IMR-90 (cell line): ENCODE measurements at regions not wholly inside any gene's neighbourhood (a gene's known extent, or its start where the extent isn't known, plus 50 kb on each side); places are given as distances from the start of the nearest gene placed in this dataset.

Source experiments
- ATAC-seq: fragments of 200-7000 bp; cut with Tn5 transposase; 2 replicates; pipeline ENCODE4 v1.9.1; 2020; ENCODE audit warnings: low read depth, mild to moderate bottlenecking, moderate library complexity
- BruUV-seq: library from RNA; stranded (reverse); fragments of 400-500 nt; replicated peaks from 2 replicates; lab custom pipeline; 2021; lab: Mats Ljungman, UMichigan
- CTCF ChIA-PET: fragments of 300-600 bp; formaldehyde crosslinking; extraction: SDS; loops from one replicate; lab custom pipeline; 2021; ENCODE audit warnings: antibody characterized with exemption; lab: Yijun Ruan, JAX
- POLR2A ChIA-PET: fragments of 300-600 bp; sonication (Branson Sonifier 250); formaldehyde crosslinking; loops from one replicate; lab custom pipeline; 2022; ENCODE audit warnings: antibody characterized with exemption; ENCODE audit not compliant: unreplicated experiment; lab: Charles Lee
- DNase-seq: peaks from one replicate; pipeline ENCODE4 v3.0.0; 2013
- H2AFZ ChIP-seq: replicated peaks from 2 replicates; pipeline ENCODE3; 2013; ENCODE audit warnings: low read length, mild to moderate bottlenecking; ENCODE audit not compliant: poor library complexity
- H2AK5ac ChIP-seq: 2 replicates; pipeline ENCODE4 v1.6.1; 2013; ENCODE audit warnings: low read depth, low read length, inconsistent platforms
- H2AK9ac ChIP-seq: replicated peaks from 2 replicates; pipeline ENCODE3; 2013; ENCODE audit warnings: mild to moderate bottlenecking, low read depth, low read length, moderate library complexity; ENCODE audit not compliant: poor library complexity
- H2BK120ac ChIP-seq: 2 replicates; pipeline ENCODE4 v1.6.1; 2013; ENCODE audit warnings: low read depth, low read length, inconsistent platforms
- H2BK15ac ChIP-seq: 3 replicates; pipeline ENCODE4 v1.6.1; 2013; ENCODE audit warnings: low read depth, low read length, inconsistent platforms
- H2BK20ac ChIP-seq: 2 replicates; pipeline ENCODE4 v1.6.1; 2013; ENCODE audit warnings: low read depth, mild to moderate bottlenecking, inconsistent platforms, low read length, moderate library complexity
- H2BK5ac ChIP-seq: 2 replicates; pipeline ENCODE4 v1.6.1; 2013; ENCODE audit warnings: mild to moderate bottlenecking, low read depth, low read length, inconsistent platforms; ENCODE audit not compliant: poor library complexity, severe bottlenecking
- H3K14ac ChIP-seq: replicated peaks from 2 replicates; pipeline ENCODE4 v1.6.1; 2013; ENCODE audit warnings: low read depth, low read length, inconsistent platforms
- H3K18ac ChIP-seq: 2 replicates; pipeline ENCODE4 v1.6.1; 2013; ENCODE audit warnings: low read depth, low read length, control low read depth
- H3K23ac ChIP-seq: 2 replicates; pipeline ENCODE4 v1.6.1; 2013; ENCODE audit warnings: low read depth, low read length, inconsistent platforms
- H3K27ac ChIP-seq: 2 replicates; pipeline ENCODE4 v1.5.1; 2013; ENCODE audit warnings: mild to moderate bottlenecking, control low read depth, low read length; ENCODE audit not compliant: insufficient read depth
- H3K27me3 ChIP-seq: 2 replicates; pipeline ENCODE4 v1.6.1; 2013; ENCODE audit warnings: low read length; ENCODE audit not compliant: control insufficient read depth, insufficient read depth
- H3K36me3 ChIP-seq: 2 replicates; pipeline ENCODE4 v1.6.1; 2013; ENCODE audit warnings: low read length, mixed read lengths; ENCODE audit not compliant: control insufficient read depth, insufficient read depth
- H3K4ac ChIP-seq: 2 replicates; pipeline ENCODE4 v1.6.1; 2013; ENCODE audit warnings: low read depth, low read length, inconsistent platforms
- H3K4me1 ChIP-seq: 2 replicates; pipeline ENCODE4 v1.6.1; 2013; ENCODE audit warnings: low read length, mixed read lengths; ENCODE audit not compliant: control insufficient read depth, insufficient read depth
- H3K4me2 ChIP-seq: 2 replicates; pipeline ENCODE4 v1.6.1; 2013; ENCODE audit warnings: low read depth, mild to moderate bottlenecking, control low read depth, low read length, moderate library complexity
- H3K4me3 ChIP-seq: 2 replicates; pipeline ENCODE4 v1.5.1; 2013; ENCODE audit warnings: low read depth, mild to moderate bottlenecking, control low read depth, low read length, moderate library complexity; ENCODE audit not compliant: insufficient read depth
- H3K56ac ChIP-seq: 2 replicates; pipeline ENCODE4 v1.6.1; 2013; ENCODE audit warnings: low read length, inconsistent platforms; ENCODE audit not compliant: insufficient read depth; ENCODE audit errors: extremely low read depth
- H3K79me1 ChIP-seq, 2 experiments: 2 replicates each; pipeline ENCODE4 v1.6.1; 2013; ENCODE audit warnings: low read length in 2 of 2, inconsistent platforms in 1 of 2, low read depth in 1 of 2
- H3K9ac ChIP-seq: 2 replicates; pipeline ENCODE4 v1.6.1; 2013; ENCODE audit warnings: low read depth, low read length, control low read depth
- H3K9me1 ChIP-seq: 2 replicates; pipeline ENCODE4 v1.6.1; 2013; ENCODE audit warnings: low read length, inconsistent platforms; ENCODE audit not compliant: insufficient read depth
- H3K9me3 ChIP-seq: 2 replicates; pipeline ENCODE4 v1.6.1; 2013; ENCODE audit warnings: low read length; ENCODE audit not compliant: control insufficient read depth, insufficient read depth
- H4K20me1 ChIP-seq: 2 replicates; pipeline ENCODE4 v1.6.1; 2013; ENCODE audit warnings: low read length, inconsistent platforms; ENCODE audit not compliant: insufficient read depth
- H4K5ac ChIP-seq: 2 replicates; pipeline ENCODE4 v1.6.1; 2013; ENCODE audit warnings: mild to moderate bottlenecking, low read depth, low read length, control low read depth
- H4K8ac ChIP-seq, 2 experiments: 2 replicates each; pipeline ENCODE4 v1.6.1; 2013; ENCODE audit warnings: low read depth in 2 of 2, low read length in 2 of 2, control low read depth in 1 of 2, inconsistent platforms in 1 of 2
- H4K91ac ChIP-seq: 2 replicates; pipeline ENCODE4 v1.6.1; 2013; ENCODE audit warnings: low read depth, low read length, inconsistent platforms; ENCODE audit not compliant: insufficient read depth
- BHLHE40 ChIP-seq: fragments of 150-350 bp; IDR thresholded peaks from 2 replicates; pipeline ENCODE4 v1.6.1; 2016; ENCODE audit warnings: mild to moderate bottlenecking, low read depth, low read length
- CEBPB ChIP-seq: IDR thresholded peaks from 2 replicates; pipeline ENCODE4 v1.6.1; 2012; ENCODE audit warnings: low read depth, low read length, improper control_type of control experiment
- CHD1 ChIP-seq: IDR thresholded peaks from 2 replicates; pipeline ENCODE4 v1.6.1; 2012; ENCODE audit warnings: low read depth, low read length, improper control_type of control experiment
- FOS ChIP-seq: fragments of 150-350 bp; IDR thresholded peaks from 2 replicates; pipeline ENCODE4 v1.6.1; 2016; ENCODE audit warnings: low read depth, low read length
- MAFK ChIP-seq: IDR thresholded peaks from 2 replicates; pipeline ENCODE4 v1.6.1; 2012; ENCODE audit warnings: low read depth, low read length, improper control_type of control experiment
- MAZ ChIP-seq: IDR thresholded peaks from 2 replicates; pipeline ENCODE4 v1.6.1; 2012; ENCODE audit warnings: low read depth, mild to moderate bottlenecking, low read length, improper control_type of control experiment, moderate library complexity, borderline replicate concordance
- MXI1 ChIP-seq: IDR thresholded peaks from 2 replicates; pipeline ENCODE4 v1.6.1; 2012; ENCODE audit warnings: low read depth, mild to moderate bottlenecking, low read length, moderate library complexity, borderline replicate concordance
- NFE2L2 ChIP-seq: fragments of 150-350 bp; IDR thresholded peaks from 2 replicates; pipeline ENCODE4 v1.6.1; 2016; ENCODE audit warnings: low read depth, mild to moderate bottlenecking, low read length
- POLR2A ChIP-seq: IDR thresholded peaks from 2 replicates; pipeline ENCODE4 v1.6.1; 2012; ENCODE audit warnings: mild to moderate bottlenecking, low read depth, low read length
- RAD21 ChIP-seq: IDR thresholded peaks from 2 replicates; pipeline ENCODE4 v1.6.1; 2012; ENCODE audit warnings: low read length, improper control_type of control experiment
- RCOR1 ChIP-seq: IDR thresholded peaks from 2 replicates; pipeline ENCODE4 v1.6.1; 2012; ENCODE audit warnings: mild to moderate bottlenecking, low read length, improper control_type of control experiment; ENCODE audit not compliant: insufficient replicate concordance
- RFX5 ChIP-seq: IDR thresholded peaks from 2 replicates; pipeline ENCODE4 v1.8.0; 2012; ENCODE audit warnings: low read depth, mild to moderate bottlenecking, low read length, moderate library complexity
- SMC3 ChIP-seq: fragments of 150-350 bp; IDR thresholded peaks from 2 replicates; pipeline ENCODE4 v1.6.1; 2016; ENCODE audit warnings: low read depth, mild to moderate bottlenecking, antibody characterized with exemption, low read length, moderate library complexity
- WGBS, 2 experiments: methylation state at CpG; one replicate each; pipeline versions ENCODE4 v1.1.5 to v1.1.7; 2013; ENCODE audit warnings: missing lambda C conversion rate in 2 of 2; ENCODE audit not compliant: insufficient read length in 1 of 2; ENCODE audit errors: extremely low coverage in 2 of 2; 5-methylcytosine and 5-hydroxymethylcytosine counted together
- dilution Hi-C: fragments of 300-500 bp; cut with HindIII; formaldehyde crosslinking; loops from one replicate; pipeline ENCODE4 v1.14.3; 2018; ENCODE audit warnings: low sequenced_read_pairs; ENCODE audit not compliant: unreplicated experiment
- in situ Hi-C: fragments of 300-500 bp; cut with MboI; formaldehyde crosslinking; loops from 3 replicates; pipeline ENCODE4 v1.14.3; 2019; ENCODE audit warnings: low sequenced_read_pairs, inconsistent platforms, mixed read lengths
- intact Hi-C: fragments of 100-400 bp; cut with micrococcal nuclease; formaldehyde crosslinking; loops from 2 replicates; pipeline ENCODE4 v1.10.0; 2022
- TF ChIP-seq, protein P1 (sequence below): conservative IDR thresholded peaks from 2 replicates; pipeline ENCODE4 v1.5.1; 2012; ENCODE audit warnings: mild to moderate bottlenecking, low read depth, low read length, improper control_type of control experiment
- TF ChIP-seq, protein P2 (sequence below): fragments of 150-350 bp; IDR thresholded peaks from 2 replicates; pipeline ENCODE4 v1.6.1; 2016; ENCODE audit warnings: low read depth, mild to moderate bottlenecking, low read length, moderate library complexity, borderline replicate concordance

DNA sequence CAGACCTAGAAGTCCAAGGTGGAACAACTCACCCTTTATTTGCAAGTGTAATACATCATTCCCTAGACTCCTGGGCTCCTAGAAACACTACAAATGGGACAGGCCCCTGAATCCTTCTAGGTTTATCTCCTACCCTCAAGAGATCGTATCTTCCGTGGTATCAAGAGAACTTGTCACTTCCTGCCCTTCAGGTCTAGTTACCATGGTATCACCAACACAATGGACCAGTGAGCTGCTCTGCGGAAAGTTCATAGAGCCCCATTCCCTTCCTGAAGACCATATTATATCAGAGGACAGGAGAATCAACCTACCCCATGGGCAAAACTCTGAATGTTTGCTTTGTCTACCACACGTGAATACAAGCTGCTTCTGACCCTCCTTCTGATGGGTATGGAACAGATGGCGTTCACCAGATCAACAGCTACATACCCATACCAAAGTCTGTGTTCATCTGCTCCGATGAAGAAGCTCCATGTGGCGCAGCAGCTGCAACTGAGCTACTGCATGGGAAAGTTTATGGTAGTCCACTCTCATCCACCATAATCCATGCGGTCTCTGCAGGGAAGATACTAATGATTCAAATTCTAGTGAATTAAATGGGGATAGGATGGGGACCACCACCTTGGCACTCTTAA is 84.6 kb upstream of the KLF13 start:
- H3K4me3 ChIP-seq: no peak overlapping the region
- intact Hi-C loops (no loop called here), dilution Hi-C loops (no loop called here), in situ Hi-C loops (no loop called here)
- CTCF ChIA-PET: interaction anchor here (0.7 to 0.8 kb wide), 2 partner anchors 11 to 83 kb away, joined by 3 to 4 read pairs; no protein-coding TSS in a partner anchor
- no peak overlapping the region for H2BK5ac ChIP-seq
- no peaks in the 10 kb centered on the region for H3K79me1 ChIP-seq
- 0 out of 2 replicates have a peak, but pooled peaks cover under 1% of the 10 kb centered on the region for H3K9me1 ChIP-seq
- no peak overlapping the region for H3K9ac ChIP-seq
- no peaks in the 10 kb centered on the region for H3K36me3 ChIP-seq
- H3K14ac ChIP-seq: no peak overlapping the region
- no peak overlapping the region for H3K23ac ChIP-seq
- no peak overlapping the region for H2BK20ac ChIP-seq
- no peak for ATAC-seq
- POLR2A ChIA-PET: no interaction called here
- no peak overlapping the region for H4K91ac ChIP-seq
- H3K27me3 ChIP-seq: peaks cover 19% of the 10 kb centered on the region
- no peak overlapping the region for H2AK5ac ChIP-seq
- TF ChIP-seq MAFK (no peak), RAD21 (no peak), RCOR1 (no peak), NFE2L2 (no peak), SMC3 (no peak), RFX5 (no peak), MAZ (no peak), CEBPB (no peak), BHLHE40 (no peak), CHD1 (no peak), MXI1 (no peak), POLR2A (no peak), FOS (no peak)
- TF ChIP-seq, protein P1, sequence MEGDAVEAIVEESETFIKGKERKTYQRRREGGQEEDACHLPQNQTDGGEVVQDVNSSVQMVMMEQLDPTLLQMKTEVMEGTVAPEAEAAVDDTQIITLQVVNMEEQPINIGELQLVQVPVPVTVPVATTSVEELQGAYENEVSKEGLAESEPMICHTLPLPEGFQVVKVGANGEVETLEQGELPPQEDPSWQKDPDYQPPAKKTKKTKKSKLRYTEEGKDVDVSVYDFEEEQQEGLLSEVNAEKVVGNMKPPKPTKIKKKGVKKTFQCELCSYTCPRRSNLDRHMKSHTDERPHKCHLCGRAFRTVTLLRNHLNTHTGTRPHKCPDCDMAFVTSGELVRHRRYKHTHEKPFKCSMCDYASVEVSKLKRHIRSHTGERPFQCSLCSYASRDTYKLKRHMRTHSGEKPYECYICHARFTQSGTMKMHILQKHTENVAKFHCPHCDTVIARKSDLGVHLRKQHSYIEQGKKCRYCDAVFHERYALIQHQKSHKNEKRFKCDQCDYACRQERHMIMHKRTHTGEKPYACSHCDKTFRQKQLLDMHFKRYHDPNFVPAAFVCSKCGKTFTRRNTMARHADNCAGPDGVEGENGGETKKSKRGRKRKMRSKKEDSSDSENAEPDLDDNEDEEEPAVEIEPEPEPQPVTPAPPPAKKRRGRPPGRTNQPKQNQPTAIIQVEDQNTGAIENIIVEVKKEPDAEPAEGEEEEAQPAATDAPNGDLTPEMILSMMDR: no peak
- TF ChIP-seq, protein P2, sequence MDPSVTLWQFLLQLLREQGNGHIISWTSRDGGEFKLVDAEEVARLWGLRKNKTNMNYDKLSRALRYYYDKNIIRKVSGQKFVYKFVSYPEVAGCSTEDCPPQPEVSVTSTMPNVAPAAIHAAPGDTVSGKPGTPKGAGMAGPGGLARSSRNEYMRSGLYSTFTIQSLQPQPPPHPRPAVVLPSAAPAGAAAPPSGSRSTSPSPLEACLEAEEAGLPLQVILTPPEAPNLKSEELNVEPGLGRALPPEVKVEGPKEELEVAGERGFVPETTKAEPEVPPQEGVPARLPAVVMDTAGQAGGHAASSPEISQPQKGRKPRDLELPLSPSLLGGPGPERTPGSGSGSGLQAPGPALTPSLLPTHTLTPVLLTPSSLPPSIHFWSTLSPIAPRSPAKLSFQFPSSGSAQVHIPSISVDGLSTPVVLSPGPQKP: no peak
- no peak overlapping the region for H3K18ac ChIP-seq
- WGBS, 2 experiments: 80% methylated on average over 2 of the region's 8 CpGs; no CpG with 5 or more reads in 1 of the 2 experiments
- no peak overlapping the region for H2BK120ac ChIP-seq
- no peaks in the 10 kb centered on the region for H4K20me1 ChIP-seq
- DNase-seq: no peak
- peaks cover under 1% of the 10 kb centered on the region; the same call in 1 of the 2 replicates for H3K4me1 ChIP-seq
- H4K5ac ChIP-seq: no peak overlapping the region
- no peaks in the 10 kb centered on the region; the same call in 1 of the 2 replicates for H3K9me3 ChIP-seq
- H3K56ac ChIP-seq: no peak overlapping the region
- H2AK9ac ChIP-seq: no peak overlapping the region
- no peak overlapping the region for H2BK15ac ChIP-seq
- H2AFZ ChIP-seq: no peak overlapping the region
- H3K27ac ChIP-seq: no peak overlapping the region
- no TSS peak for BruUV-seq
- H3K4ac ChIP-seq: no peak overlapping the region
- no peak overlapping the region for H4K8ac ChIP-seq
- no peak overlapping the region for H3K4me2 ChIP-seq
